GM10266 (cell line): ENCODE measurements at regions not wholly inside any gene's neighbourhood (a gene's known extent, or its start where the extent isn't known, plus 50 kb on each side); places are given as distances from the start of the nearest gene placed in this dataset.
"Not testable (repeated sequence)": the region's sequence is repeated elsewhere in the genome, so short reads cannot be mapped to it uniquely, and the experiment has no call there.

Source experiments
- DNase-seq: peaks from one replicate; pipeline ENCODE4 v3.0.0; 2012; ENCODE audit errors: extremely low spot score
- CTCF ChIP-seq: IDR thresholded peaks from 2 replicates; pipeline ENCODE4 v1.5.1; 2012; ENCODE audit warnings: mild to moderate bottlenecking, low read depth; ENCODE audit not compliant: control insufficient read depth, insufficient read depth; ENCODE audit errors: missing control alignments

GRCh38 chr12:75631831-75632230, 120.4 kb upstream of the KRR1 start:
- no peak for DNase-seq
- TF ChIP-seq CTCF = no peak

- DNase-seq = no peak
- TF ChIP-seq CTCF = no peak
Observed at GRCh38 chr12:75630091-75630490, 118.7 kb upstream of the KRR1 start.

- TF ChIP-seq CTCF = no peak
- no peak for DNase-seq
Observed at GRCh38 chr12:75628916-75629315, 117.5 kb upstream of the KRR1 start.

- TF ChIP-seq CTCF = no peak
- DNase-seq = no peak
Observed at GRCh38 chr12:75628511-75628910, 117.1 kb upstream of the KRR1 start.

GRCh38 chr12:75623631-75624154, 112.3 kb upstream of the KRR1 start:
- no peak for DNase-seq
- no peak for TF ChIP-seq CTCF

- no peak for TF ChIP-seq CTCF
- no peak for DNase-seq
Observed at GRCh38 chr12:75622492-75622891, 111.1 kb upstream of the KRR1 start.

- DNase-seq = not testable (repeated sequence)
Observed at GRCh38 chr12:75614396-75614795, 103.0 kb upstream of the KRR1 start.

GRCh38 chr12:75613981-75614380, 102.6 kb upstream of the KRR1 start:
- TF ChIP-seq CTCF = no peak
- DNase-seq = no peak
